GM18507 (cell line): ENCODE measurements at regions not wholly inside any gene's neighbourhood (a gene's known extent, or its start where the extent isn't known, plus 50 kb on each side); places are given as distances from the start of the nearest gene placed in this dataset.
"Not testable (repeated sequence)": the region's sequence is repeated elsewhere in the genome, so short reads cannot be mapped to it uniquely, and the experiment has no call there.

Experiments used
- DNase-seq: peaks from one replicate; pipeline ENCODE4 v3.0.0; 2011; ENCODE audit warnings: low read depth; ENCODE audit not compliant: insufficient read length; ENCODE audit errors: extremely low spot score
- FAIRE-seq: peaks from 2 replicates; lab custom pipeline; 2011; peaks lifted over from hg19 to GRCh38; lab: Jason Lieb, UNC

- DNase-seq (no peak), FAIRE-seq (no peak)
Observed at GRCh38 chr10:52368725-52369124, 54.6 kb downstream of the DKK1 start.

- FAIRE-seq, DNase-seq: not testable (repeated sequence)
Observed at GRCh38 chr10:52374207-52374606, 60.1 kb downstream of the DKK1 start.

- FAIRE-seq (no peak), DNase-seq (no peak)
Observed at GRCh38 chr10:52376694-52377354, 62.7 kb downstream of the DKK1 start.

- no peak for DNase-seq
- FAIRE-seq = no peak
Observed at GRCh38 chr10:52378124-52378523, 64.0 kb downstream of the DKK1 start.

GRCh38 chr10:52379287-52379686, 65.2 kb downstream of the DKK1 start:
- DNase-seq (no peak), FAIRE-seq (no peak)

GRCh38 chr10:52383088-52383487, 69.0 kb downstream of the DKK1 start:
- no peak for DNase-seq
- no peak for FAIRE-seq

GRCh38 chr10:52387744-52388143, 73.7 kb downstream of the DKK1 start:
- DNase-seq = no peak
- FAIRE-seq = no peak

GRCh38 chr10:52390388-52390787, 76.3 kb downstream of the DKK1 start:
- DNase-seq (no peak), FAIRE-seq (no peak)

GRCh38 chr10:52391927-52392602, 78.0 kb downstream of the DKK1 start:
- DNase-seq (no peak), FAIRE-seq (no peak)

- DNase-seq = no peak
- FAIRE-seq = no peak
Observed at GRCh38 chr10:52394246-52394645, 80.2 kb downstream of the DKK1 start.

- DNase-seq (no peak), FAIRE-seq (no peak)
Observed at GRCh38 chr10:52400562-52400961, 86.5 kb downstream of the DKK1 start.

- not testable (repeated sequence) for DNase-seq, FAIRE-seq
Observed at GRCh38 chr10:52403801-52404200, 89.7 kb downstream of the DKK1 start.

GRCh38 chr10:52409195-52409594, 95.1 kb downstream of the DKK1 start:
- FAIRE-seq (no peak), DNase-seq (no peak)

- DNase-seq (no peak), FAIRE-seq (no peak)
Observed at GRCh38 chr10:52409928-52410327, 95.8 kb downstream of the DKK1 start.

GRCh38 chr10:52410916-52411315, 96.8 kb downstream of the DKK1 start:
- no peak for FAIRE-seq
- no peak for DNase-seq

- DNase-seq = no peak
- no peak for FAIRE-seq
Observed at GRCh38 chr10:52419281-52419680, 105.2 kb downstream of the DKK1 start.

- FAIRE-seq (no peak), DNase-seq (no peak)
Observed at GRCh38 chr10:52420656-52421055, 106.6 kb downstream of the DKK1 start.

- no peak for FAIRE-seq
Observed at GRCh38 chr10:52423369-52423768, 109.3 kb downstream of the DKK1 start.

GRCh38 chr10:52424341-52424740, 110.3 kb downstream of the DKK1 start:
- DNase-seq (no peak), FAIRE-seq (no peak)

More at GRCh38 chr10:52423369-52423768, 109.3 kb downstream of the DKK1 start:
- DNase-seq = no peak

GRCh38 chr10:52434734-52435133, 120.7 kb downstream of the DKK1 start:
- DNase-seq (no peak), FAIRE-seq (no peak)

GRCh38 chr10:52436664-52437063, 122.6 kb downstream of the DKK1 start:
- no peak for FAIRE-seq

More at GRCh38 chr10:52436664-52437063, 122.6 kb downstream of the DKK1 start:
- DNase-seq = no peak
